ENCODE measurements at regions not wholly inside any gene's neighbourhood (a gene's known extent, or its start where the extent isn't known, plus 50 kb on each side); places are given as distances from the start of the nearest gene placed in this dataset.

DNA sequence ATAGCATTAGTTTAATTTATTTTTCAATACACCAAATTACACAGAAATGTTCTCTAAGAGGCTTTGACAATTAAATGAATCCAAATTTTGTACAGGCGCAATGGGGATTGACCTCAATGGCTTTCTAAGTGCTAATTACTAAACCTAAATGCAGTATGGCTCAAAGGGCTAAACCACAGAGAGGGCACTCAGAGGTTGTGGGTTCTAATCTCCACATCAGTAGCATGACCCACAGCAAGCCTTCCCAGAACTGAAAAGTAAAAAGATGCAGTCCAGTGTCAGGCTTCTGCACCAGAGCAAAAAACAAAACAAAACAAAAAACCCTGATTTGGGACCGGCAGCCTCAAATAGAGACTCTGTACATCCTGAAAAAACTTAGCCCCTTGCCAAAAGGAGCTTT, 579.2 kb upstream of the PKN2 start:
- DNase-seq: no peak

DNA sequence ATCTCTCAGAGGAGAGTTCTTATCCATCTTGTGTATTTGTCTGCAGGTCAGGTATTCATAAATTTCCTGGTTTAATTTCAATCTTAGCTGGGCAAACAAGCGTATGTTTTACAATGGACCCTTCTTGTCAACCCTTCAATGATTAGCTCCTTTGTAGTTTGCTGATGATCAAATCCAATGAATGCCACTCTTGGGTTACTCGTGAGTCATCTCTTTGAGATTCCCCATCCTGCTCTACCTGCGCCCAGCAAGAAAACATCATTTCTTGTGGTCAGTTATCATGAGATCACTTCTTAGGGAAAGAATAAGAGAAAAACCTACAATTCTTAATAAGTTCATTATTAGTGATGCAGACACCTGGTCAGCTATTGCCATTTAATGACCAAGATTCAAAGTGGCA, 572.3 kb upstream of the PKN2 start:
- DNase-seq: no peak

DNA sequence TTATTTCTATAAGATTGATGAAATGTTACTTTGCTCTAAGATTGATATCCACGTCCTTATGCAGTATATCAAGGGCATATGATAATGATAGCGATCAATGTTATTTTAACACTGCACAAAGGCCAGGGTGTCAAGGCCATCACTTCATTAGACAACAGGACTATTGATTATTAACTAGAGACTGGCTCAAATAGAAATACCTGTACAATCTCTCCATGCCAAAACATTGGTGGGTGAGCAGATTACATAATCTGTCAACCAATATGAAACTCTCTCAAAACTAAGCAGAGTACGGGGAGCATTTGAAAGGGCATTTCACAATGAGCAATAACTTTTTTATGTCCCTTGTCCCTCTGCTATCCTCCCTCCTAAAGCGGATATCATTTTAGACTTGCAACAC, 566.5 kb upstream of the PKN2 start:
- DNase-seq: no peak

DNA sequence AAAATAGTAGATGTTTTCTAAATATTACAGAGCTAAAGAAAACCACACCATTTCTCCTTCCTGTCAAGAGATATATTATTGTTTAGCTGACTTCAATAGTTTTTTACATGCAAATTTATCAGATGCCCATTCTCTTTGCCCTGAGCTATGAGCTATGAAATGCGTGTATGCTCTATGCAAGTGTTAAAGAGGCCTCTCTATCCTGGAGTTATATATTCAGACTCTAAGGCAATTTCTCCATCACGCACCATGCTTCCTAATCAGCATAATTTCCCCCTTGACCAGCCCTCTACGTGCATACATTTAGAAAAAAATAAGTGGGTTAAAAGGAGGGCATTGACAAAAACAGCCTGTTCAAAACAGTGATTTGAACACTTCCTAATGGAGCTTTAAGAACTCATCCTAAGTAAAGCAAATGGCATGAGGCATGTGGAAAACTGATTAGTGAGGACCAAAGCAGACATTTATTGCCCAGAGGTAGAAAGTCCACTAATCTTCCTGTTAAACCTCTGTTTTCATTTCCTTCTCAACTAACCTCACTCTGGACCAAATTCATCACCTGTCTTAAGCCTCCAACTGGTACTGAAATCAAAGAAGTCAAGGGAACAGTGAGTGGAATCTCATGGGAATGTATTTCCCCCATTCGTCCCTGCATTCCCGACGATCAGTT, 565.8 kb upstream of the PKN2 start:
- DNase-seq: no peak

DNA sequence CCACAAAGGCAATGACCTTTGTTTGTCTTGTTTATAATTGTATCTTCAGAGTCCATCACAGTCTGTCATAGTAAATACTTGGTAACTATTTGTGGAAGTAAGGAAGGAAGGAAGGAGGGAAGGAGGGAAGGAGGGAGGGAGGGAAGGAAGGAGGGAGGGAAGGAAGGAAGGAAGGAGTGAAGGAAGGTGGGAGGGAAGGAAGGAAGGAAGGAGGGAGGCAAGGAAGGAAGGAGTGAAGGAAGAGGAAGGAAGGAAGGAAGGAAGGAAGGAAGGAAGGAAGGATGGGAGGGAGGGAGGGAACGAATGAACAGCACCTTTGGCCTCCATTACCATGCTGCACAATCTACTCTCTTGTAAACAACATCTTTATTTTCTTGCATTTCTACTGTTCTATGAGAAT, 559.5 kb upstream of the PKN2 start:
- DNase-seq: no peak

DNA sequence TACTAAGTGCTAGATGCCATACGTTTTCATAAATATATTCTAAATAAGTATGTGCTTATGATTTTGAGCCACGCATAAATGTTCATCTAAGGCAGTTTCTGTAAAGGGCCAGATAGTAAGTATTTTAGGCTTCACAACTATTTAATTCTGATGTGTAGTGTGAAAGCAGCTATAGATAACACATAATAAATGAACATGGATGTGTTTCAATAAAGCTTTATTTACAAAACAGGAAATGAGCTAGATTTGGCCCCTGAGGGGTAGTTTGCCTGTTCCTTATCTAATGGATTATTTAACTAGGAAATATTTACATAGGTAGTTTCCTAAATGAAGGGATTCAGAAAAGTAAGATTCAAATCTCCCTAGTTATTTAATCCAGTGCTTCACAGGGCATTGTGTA, 557.6 kb upstream of the PKN2 start:
- DNase-seq: no peak

DNA sequence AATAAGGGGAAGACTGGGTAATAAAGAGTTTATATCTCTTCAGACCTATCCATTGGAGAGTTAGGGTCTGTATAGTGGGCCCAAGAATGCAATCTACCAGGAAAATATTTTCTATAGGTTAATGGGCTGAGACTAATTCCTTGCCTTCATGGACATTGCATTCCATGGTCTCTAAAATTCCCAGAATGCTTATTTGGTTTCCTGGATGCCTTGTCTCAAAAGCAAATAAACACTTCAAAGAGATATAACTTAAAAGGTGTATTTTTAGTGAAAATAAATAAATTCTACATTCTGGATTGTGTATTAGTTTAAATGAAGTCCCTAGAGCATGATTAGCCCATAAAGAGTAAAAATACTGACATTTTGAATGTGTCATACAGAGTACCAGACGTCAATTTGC, 550.1 kb upstream of the PKN2 start:
- DNase-seq: no peak

DNA sequence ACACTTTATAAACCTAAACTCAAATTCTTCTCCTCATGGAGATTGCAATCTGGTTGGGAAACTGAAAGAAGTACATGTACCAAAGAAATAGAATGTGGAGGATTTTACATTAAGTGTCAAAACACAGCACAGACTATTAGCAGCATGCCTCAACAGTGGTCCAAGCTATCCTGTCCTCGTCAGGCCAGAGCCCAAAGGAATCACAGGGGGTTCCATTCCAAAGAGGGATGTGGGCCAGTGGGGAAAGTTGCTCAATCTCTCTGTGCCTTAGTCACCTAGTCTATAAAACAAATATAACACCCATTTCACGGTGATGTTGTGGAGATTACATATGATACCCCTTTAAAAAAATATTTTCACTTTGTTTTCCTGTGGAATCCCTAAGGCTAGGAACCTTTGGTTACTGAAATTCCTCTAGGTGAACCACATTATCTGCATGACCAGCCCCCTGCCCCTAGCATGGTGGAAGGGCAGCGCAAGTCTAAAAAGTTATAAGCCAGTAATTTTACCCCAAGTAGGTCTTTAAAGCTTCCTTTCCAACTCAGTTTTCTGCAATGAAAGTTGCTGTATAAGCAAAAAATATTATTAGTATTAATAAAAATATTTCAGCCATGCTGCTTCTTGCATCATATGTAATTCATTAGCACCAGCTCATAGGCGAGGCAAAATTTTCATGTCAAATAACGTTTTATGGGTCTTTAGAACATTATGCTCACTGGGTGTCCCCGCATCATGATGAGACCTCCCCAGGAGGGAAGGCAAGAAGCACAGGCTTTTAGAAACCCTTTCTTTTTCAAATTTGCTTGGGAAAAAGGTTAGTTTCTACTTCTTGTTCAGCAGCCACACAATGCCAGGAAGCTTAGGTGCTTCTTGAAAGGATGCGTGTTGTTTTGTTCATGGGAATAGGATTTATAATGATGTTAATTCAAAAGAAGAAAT, 548.8 kb upstream of the PKN2 start:
- DNase-seq: no peak

DNA sequence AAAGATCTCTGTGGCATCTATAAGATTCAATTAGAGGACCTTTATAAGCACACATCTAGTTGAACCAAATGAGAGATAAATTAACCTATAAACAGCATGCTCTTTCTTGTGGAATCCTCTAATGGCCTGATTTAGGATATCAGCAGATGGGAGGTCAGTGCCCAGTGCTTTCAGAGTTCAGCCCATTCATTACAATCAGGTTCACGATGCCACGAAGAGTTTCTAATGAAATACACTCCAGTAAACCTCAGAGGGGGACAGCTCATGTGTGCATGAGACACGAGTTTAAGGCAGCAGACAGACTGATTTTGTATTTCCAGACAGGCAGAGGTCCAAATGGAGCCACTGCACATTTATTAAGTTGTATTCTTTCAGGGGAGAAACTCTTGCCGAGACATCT, 544.4 kb upstream of the PKN2 start:
- no peak for DNase-seq

DNA sequence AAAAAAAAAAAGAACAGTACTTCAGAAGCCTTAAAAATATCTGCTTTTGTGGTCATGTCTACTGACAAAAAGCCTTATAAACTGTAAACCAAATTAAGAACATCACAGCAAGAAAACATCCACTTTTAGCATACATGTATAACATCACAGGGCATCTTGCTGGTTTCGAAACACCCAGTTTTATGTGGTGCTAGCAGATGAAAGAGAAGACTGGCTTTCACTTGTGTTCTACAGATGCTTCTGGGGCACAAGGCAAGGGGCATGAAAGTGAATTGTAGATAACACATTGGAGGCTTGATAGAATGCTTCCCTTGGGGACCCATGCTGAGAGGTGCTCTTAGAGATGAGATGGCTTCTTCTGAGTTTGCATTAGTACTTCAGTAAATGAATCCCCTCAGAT, 543.7 kb upstream of the PKN2 start:
- DNase-seq: no peak

DNA sequence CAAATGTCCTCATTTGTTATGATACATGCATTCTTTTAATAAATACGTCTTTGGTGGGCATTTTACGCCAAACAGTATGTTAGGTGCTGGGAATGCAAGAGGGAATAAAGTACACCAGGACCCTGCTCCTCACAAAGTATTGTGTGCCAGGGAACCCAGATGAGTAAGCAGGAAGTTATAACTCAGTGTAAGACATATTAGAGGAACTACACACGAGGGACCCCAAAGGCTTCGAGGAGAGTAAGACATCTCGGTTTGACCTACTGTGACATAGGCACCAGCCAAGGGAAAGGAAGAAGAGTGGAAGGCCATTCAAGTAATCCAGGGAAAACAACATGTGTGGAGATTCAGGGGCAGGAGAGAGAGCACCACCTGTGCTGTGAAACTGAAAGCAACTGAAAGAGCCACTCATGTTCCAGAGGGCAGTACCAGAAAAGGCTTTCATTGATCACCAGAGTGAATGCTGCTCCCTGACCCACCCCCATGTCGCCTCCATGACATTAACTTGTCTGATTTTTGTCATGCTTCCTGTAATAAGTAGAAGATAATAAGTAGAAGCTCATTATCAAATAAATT, 542.5 kb upstream of the PKN2 start:
- no peak for DNase-seq

DNA sequence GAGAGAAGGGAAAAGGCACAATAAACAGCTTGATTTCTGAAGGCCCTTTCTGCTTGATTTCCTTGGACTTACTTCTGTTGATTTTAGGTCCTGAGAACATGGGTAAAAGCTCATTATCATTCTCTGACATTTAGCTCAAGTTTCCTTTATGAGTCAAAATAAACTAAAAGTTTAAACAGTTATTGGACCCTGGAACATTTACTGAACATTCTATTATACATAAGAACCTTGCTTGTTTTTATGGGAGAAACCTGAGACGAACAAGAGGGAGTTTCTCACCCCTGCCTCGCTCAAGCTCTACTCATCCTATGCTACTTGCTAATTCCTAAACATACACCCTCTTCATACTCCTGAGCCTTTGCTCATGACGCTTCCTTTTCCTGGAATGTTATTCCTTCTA, 538.3 kb upstream of the PKN2 start:
- DNase-seq: no peak

DNA sequence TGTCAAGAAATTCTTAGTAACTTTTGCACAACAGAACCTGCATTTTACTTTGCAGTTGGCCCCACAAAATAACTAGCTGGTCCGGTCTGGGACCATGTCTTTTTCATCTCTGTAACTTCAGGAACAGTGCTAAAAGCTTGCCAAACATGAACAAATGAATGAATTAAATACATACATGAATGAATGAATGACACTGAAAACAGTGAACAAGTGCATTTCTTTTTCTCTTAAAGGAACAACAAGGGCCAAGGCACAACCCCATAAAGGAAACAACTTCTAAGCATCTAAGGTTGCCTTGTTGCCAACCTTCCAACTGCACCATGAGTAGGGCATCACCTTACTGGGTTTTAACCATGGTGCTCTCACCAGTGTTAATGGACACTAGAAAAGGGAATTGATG, 534.4 kb upstream of the PKN2 start:
- DNase-seq: no peak

DNA sequence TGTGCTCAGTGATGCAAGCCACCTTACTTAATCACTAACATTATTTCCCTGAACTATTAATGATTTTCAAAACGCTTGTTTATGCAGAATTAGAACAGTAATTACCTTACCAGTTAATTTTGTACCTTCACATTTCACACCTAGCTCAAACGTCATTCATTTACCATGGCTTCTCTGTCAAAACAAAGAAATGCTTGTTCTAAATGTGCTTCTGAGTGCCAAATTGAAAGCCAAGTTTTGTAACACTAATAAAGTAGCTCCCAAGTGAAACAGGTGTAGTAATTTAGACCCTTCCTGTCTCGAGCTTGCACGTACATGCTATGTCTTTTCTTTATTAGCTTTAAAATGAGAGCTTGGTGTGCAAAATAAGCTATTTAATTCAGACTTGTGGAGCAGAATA, 533.7 kb upstream of the PKN2 start:
- DNase-seq: no peak

DNA sequence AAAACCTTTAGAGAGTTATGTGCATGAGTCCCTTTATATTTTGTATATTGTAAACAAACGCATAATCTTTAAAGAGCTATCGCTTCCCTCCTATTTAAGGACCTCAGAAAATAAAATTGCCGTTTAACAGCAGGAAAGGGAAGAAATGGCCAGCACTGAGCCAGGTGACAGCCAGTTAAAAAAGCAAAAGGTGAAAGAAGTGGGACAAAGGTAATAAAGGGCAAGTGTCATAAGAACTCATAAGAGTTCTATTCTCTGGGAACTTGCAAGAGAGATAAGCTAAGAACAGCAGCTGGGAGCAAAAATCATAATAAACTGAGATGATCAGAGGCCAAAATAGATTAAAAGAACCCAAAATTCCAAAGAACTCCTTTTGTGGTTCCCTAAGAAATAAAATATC, 520.9 kb upstream of the PKN2 start:
- DNase-seq: no peak

DNA sequence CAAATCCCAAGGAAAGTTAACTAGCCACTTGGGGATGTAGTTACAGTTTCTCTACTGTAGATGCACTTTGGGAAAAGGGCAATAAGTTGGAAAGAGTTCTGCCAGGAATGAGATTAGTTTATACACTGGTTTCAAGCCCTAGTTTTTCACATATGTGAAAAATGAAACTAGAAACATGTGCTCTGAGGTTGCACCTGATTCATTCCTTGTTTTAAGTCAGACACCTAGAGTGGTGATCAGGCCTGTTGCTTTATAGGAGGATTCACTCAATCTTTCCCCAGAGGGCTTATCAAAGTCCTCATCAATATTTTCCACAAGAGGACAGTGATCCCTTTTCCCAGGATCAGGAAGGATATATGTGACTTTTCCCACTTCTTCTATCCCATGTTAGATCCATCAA, 515.9 kb upstream of the PKN2 start:
- DNase-seq: no peak

DNA sequence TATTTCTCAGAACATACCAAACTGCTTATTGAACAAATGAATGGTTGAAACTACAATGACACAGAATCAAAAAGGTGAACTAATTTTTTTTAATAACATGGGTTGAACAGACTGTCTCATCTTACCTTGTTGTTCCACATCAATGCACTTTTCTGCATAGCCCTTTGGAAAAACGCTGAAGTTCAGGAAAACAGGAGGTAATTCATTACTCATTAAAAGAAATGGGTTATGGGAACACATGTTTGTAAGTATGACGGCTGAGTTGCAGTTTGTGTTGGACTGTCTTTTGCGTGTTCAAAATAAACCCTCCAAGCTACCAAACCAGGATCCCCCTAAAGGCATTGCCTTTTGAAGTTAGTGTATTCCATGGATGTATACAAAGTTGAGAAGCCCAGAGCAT, 514.9 kb upstream of the PKN2 start:
- no peak for DNase-seq

DNA sequence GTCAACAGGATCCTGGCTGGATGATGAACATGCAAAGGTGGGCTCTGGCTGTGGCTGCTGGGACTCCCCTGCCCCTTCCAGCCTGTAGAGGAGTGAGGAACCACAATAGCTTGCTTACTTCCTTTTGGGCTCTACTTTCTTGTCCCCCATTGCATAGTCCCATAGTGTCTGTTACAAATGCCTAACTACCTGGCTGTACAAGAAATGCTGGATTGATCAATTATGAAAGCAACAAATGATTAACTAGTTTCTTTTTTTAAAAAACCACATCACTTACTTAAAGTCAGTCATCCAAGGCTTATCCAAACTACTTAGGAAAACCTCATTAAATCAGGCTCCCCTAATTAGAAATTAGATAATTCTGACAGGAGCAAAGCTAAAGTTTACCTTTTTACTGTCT, 514.1 kb upstream of the PKN2 start:
- DNase-seq: no peak

DNA sequence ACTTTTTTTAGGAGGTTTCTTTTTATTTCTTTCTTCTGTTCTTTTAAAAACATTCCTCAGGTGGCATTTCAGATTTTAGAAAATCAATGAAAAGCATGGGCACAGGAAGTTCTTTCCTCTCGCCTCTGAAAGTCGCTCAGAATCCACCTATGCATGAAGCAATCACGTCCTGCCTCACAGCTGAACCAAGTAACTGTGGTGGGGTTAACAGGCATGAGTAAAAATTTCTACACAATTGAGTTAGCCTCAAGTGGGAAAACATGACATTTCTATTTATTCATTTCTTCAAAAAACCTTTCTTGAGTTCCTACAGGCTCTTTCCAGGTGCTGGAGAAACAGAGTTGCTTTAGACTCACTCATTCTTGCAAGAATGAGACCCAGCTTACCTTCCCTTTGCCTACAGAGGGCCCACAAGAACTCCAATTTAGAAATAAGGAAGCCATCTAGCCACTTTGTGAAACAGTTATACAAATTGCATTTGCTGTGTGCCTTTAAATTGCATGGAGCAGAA, 508.9 kb upstream of the PKN2 start:
- DNase-seq: no peak

DNA sequence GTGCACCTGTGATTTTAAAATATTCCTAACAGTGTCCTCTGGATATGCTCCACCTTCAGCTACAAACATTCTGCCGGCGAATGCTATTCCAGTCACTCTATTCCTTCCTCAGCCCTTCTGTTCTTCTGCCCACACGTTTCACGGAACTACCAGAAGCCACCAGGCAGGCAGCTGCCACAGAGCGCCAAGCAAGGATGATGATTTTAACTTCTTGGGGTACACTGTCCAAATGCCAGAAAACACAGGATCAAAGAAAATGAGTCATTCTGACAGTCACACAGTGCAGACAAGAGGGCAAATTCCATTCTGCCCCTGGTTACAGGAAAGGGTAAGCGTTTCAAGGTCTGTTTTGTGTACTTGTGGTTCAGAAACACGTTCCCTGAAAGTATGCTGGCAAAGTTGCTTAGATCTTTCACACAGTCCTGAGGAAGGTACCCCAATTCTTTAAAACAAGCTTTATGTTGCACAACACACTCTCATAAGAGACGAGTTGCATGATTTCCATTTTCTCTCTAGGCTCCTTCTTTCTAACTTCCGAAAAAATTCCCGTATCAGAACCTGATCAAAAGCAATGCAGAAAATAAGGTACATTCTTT, 508.3 kb upstream of the PKN2 start:
- no peak for DNase-seq

DNA sequence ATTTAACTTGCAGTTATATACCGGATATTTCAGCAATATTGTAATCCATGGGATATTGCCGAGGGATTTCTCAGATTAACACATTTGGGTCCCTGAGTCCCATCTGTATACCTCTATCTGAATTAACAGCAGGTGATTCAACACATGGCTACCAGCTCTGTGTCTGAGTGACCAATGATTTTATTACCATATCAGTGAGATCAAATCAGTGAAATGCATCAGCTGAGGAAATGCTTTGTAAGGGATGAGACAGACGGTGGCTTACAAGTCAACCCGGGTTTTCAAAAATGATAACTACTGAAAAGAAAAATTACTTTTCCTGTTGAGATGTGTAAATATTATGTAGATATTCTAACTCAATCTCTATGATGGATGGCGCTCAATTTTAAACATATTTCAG, 504.1 kb upstream of the PKN2 start:
- no peak for DNase-seq

DNA sequence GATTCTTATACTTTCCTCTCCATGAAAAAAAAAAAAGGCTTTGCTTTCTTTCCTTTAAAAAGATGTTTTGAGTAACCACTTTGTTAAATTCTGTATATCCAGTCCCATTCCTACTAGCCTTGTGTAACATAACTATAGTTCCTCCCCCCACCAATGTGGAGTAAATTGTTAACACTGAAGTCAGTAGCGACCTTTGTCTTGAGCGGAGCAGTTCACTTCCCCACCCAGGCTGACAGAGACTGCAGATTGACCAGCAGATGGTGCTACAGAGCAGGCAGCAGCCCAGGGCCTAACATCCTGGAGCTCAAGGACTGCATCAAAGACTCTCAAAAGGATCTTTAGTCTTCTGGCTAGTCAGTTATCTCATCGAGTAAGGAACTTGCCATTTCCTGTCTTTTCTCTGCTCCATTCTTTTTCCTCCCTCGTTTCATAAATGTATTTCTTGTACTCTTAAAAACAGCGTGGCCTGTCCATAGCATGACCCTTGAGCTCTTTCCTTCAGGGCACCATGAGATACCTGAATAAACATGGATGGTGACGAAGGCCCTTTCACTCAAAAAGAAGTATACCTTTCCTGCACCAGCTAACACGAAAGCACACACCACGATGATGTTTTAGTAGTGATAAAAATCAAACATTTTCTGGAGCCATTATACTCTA, 503.5 kb upstream of the PKN2 start:
- DNase-seq: peak; percentile 28

DNA sequence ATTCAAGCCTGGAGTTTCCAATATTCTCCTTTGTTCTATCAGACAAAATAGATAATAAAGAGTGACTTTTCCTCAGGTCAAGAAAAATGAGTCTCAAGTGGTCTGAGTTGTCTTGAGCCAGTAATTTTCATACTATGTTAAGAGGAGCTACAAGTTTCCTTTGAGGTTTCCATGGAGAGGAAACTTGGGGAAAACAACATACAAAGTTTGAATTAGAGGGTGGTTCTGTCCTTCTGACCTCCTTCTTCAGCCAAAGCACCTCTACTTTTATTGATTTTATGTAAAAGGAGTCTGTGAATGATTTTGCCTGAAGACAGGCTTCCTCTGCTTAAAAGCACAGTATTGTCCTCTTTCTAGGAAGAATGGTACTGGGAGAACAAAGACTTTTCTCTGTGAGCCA, 497.2 kb upstream of the PKN2 start:
- DNase-seq: no peak

Data from stimulated activated naive CD4-positive, alpha-beta T cell treated with Interleukin-2 at 50 U/mL for 16 hours (primary cell).